ENCODE measurements at regions not wholly inside any gene's neighbourhood (a gene's known extent, or its start where the extent isn't known, plus 50 kb on each side); places are given as distances from the start of the nearest gene placed in this dataset.

DNA sequence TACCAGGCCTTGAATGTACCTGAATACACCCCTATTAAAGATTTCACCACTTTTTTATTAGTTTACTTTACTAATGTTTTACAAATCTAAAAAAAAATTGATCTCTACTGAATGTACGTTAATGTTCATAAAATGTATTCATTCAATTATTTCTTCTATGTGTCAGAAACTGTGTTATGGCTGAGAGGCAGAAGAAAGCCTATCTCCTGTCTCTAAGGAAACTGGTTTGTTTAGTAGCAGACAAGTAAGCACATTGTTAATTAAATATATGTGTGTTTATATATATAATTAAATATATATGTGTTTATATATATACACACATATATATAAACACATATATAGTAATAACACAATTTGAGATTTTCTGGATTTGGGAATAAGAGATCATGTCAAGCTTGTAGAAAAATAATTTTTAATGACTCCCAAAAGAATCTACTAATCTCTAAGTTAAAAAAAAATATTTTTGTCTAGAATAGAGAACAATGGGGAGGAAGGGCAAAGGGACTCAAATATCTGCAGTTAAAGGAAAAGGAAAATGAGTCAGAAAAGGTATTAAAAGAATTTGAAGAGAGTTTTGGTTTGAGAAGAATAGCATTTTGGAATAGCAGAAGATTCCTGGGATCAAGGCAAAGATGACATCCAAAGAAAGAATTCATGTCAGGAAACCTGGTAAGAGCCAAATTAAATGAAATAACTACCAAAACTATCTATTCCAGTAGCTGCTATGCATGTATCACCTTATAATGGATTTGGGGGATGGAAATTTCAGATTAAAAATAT is 92.1 kb downstream of the CH25H start:
- TF ChIP-seq, protein P1, sequence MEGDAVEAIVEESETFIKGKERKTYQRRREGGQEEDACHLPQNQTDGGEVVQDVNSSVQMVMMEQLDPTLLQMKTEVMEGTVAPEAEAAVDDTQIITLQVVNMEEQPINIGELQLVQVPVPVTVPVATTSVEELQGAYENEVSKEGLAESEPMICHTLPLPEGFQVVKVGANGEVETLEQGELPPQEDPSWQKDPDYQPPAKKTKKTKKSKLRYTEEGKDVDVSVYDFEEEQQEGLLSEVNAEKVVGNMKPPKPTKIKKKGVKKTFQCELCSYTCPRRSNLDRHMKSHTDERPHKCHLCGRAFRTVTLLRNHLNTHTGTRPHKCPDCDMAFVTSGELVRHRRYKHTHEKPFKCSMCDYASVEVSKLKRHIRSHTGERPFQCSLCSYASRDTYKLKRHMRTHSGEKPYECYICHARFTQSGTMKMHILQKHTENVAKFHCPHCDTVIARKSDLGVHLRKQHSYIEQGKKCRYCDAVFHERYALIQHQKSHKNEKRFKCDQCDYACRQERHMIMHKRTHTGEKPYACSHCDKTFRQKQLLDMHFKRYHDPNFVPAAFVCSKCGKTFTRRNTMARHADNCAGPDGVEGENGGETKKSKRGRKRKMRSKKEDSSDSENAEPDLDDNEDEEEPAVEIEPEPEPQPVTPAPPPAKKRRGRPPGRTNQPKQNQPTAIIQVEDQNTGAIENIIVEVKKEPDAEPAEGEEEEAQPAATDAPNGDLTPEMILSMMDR (optimal IDR thresholded peaks at IDR 0.05 in 1 of 3, IDR thresholded peaks at IDR 0.05 in 1 of 3, conservative IDR thresholded peaks at IDR 0.05 in 1 of 3; ENCODE audit: extremely low read depth in 1 of 3, insufficient read depth in 2 of 3, low read length in 3 of 3) = no peak
- TF ChIP-seq EZH2 (IDR thresholded peaks at IDR 0.05; ENCODE audit: low read length) = no peak
